ENCODE measurements at regions not wholly inside any gene's neighbourhood (a gene's known extent, or its start where the extent isn't known, plus 50 kb on each side); places are given as distances from the start of the nearest gene placed in this dataset.

GRCh38 chr18:54100920-54101470 lies 123.5 kb downstream of the MBD2 start:
- intact Hi-C loops (cut with micrococcal nuclease), result no loop called here
- TF ChIP-seq CTCF (IDR thresholded peaks at IDR 0.05), result no peak
- Mint-ChIP-seq H3K9me3 (peaks cover 7% of the 10 kb centered on the region), H3K27me3 (peaks cover 7% of the 10 kb centered on the region), H3K4me1 (no peaks in the 10 kb centered on the region), H3K4me3 (no peak overlapping the region), H3K27ac (no peak overlapping the region), H3K36me3 (ENCODE audit: low read depth) (no peaks in the 10 kb centered on the region)
- ATAC-seq (ENCODE audit: low read depth) (no peak), DNase-seq (no peak)
- ChIA-PET POLR2A (no interaction called here), CTCF (no interaction called here)

- H3K4me1 Mint-ChIP-seq, result no peaks in the 10 kb centered on the region
- no peaks in the 10 kb centered on the region for H3K36me3 Mint-ChIP-seq (ENCODE audit: low read depth)
- ChIA-PET POLR2A (no interaction called here), CTCF (no interaction called here)
- H3K4me3 Mint-ChIP-seq, result no peak overlapping the region
- DNase-seq (no peak), ATAC-seq (ENCODE audit: low read depth) (no peak)
- H3K27ac Mint-ChIP-seq, result no peak overlapping the region
- intact Hi-C loops (cut with micrococcal nuclease), result no loop called here
- no peak for TF ChIP-seq CTCF (IDR thresholded peaks at IDR 0.05)
- peaks cover 7% of the 10 kb centered on the region for H3K9me3 Mint-ChIP-seq
- H3K27me3 Mint-ChIP-seq, result peaks cover 7% of the 10 kb centered on the region
Measured at GRCh38 chr18:54100466-54100865, 124.0 kb downstream of the MBD2 start.

- ChIA-PET POLR2A (no interaction called here), CTCF (no interaction called here)
- Mint-ChIP-seq H3K4me3 (no peak overlapping the region), H3K27ac (no peak overlapping the region), H3K9me3 (peaks cover 7% of the 10 kb centered on the region), H3K4me1 (no peaks in the 10 kb centered on the region), H3K36me3 (ENCODE audit: low read depth) (no peaks in the 10 kb centered on the region), H3K27me3 (peaks cover 2% of the 10 kb centered on the region)
- ATAC-seq (ENCODE audit: low read depth) (no peak), DNase-seq (no peak)
- TF ChIP-seq CTCF (IDR thresholded peaks at IDR 0.05), result no peak
- intact Hi-C loops (cut with micrococcal nuclease), result no loop called here
Measured at GRCh38 chr18:54094474-54094873, 130.0 kb downstream of the MBD2 start.

- Mint-ChIP-seq H3K4me3 (no peak overlapping the region), H3K27me3 (peaks cover 3% of the 10 kb centered on the region), H3K27ac (no peak overlapping the region), H3K36me3 (ENCODE audit: low read depth) (no peaks in the 10 kb centered on the region), H3K4me1 (no peaks in the 10 kb centered on the region), H3K9me3 (no peaks in the 10 kb centered on the region)
- POLR2A ChIA-PET, result no interaction called here
- no peak for DNase-seq
- CTCF ChIA-PET, result no interaction called here
- intact Hi-C loops (cut with micrococcal nuclease), result no loop called here
- ATAC-seq (ENCODE audit: low read depth), result no peak
- no peak for TF ChIP-seq CTCF (IDR thresholded peaks at IDR 0.05)
Measured at GRCh38 chr18:54090856-54091255, 133.6 kb downstream of the MBD2 start.

- POLR2A ChIA-PET, result no interaction called here
- H3K4me3 Mint-ChIP-seq, result no peak overlapping the region
Measured at GRCh38 chr18:54089749-54090459, 134.6 kb downstream of the MBD2 start.

More at GRCh38 chr18:54089749-54090459, 134.6 kb downstream of the MBD2 start:
- H3K36me3 Mint-ChIP-seq (ENCODE audit: low read depth), result no peaks in the 10 kb centered on the region
- intact Hi-C loops (cut with micrococcal nuclease), result no loop called here
- no peak for TF ChIP-seq CTCF (IDR thresholded peaks at IDR 0.05)
- CTCF ChIA-PET, result no interaction called here
- no peak overlapping the region for H3K27ac Mint-ChIP-seq
- ATAC-seq (ENCODE audit: low read depth), result no peak
- no peaks in the 10 kb centered on the region for H3K4me1 Mint-ChIP-seq
- no peaks in the 10 kb centered on the region for H3K9me3 Mint-ChIP-seq
- H3K27me3 Mint-ChIP-seq, result peaks cover 3% of the 10 kb centered on the region
- no peak for DNase-seq

Measured in activated B cell treated with CpG ODN at 0.5 μM for 24 hours (primary cell).